GM23338 (cell line): ENCODE measurements at regions not wholly inside any gene's neighbourhood (a gene's known extent, or its start where the extent isn't known, plus 50 kb on each side); places are given as distances from the start of the nearest gene placed in this dataset.

Source experiments
- CTCF ChIP-seq, 2 experiments: fragments of 200-600 bp in 1 of 2; sonication (generic) in 1 of 2; conservative IDR thresholded peaks; 2 replicates each; pipeline versions ENCODE4 v1.5.1 to v1.6.1; 2016 to 2017; ENCODE audit warnings: antibody characterized with exemption in 2 of 2, low read depth in 2 of 2, mild to moderate bottlenecking in 2 of 2, moderate library complexity in 1 of 2
- JUNB ChIP-seq: IDR thresholded peaks from one replicate; pipeline ENCODE4 v1.6.1; 2016; ENCODE audit warnings: antibody characterized with exemption; ENCODE audit not compliant: unreplicated experiment
- REST ChIP-seq: IDR thresholded peaks from one replicate; pipeline ENCODE4 v1.6.1; 2018; ENCODE audit warnings: antibody characterized with exemption; ENCODE audit not compliant: unreplicated experiment
- ZNF331 ChIP-seq: fragments of 250-450 bp; sonication (Bioruptor Pico); IDR thresholded peaks from 2 replicates; pipeline ENCODE4 v1.5.0; 2020; ENCODE audit warnings: low read depth, mild to moderate bottlenecking, moderate library complexity

DNA sequence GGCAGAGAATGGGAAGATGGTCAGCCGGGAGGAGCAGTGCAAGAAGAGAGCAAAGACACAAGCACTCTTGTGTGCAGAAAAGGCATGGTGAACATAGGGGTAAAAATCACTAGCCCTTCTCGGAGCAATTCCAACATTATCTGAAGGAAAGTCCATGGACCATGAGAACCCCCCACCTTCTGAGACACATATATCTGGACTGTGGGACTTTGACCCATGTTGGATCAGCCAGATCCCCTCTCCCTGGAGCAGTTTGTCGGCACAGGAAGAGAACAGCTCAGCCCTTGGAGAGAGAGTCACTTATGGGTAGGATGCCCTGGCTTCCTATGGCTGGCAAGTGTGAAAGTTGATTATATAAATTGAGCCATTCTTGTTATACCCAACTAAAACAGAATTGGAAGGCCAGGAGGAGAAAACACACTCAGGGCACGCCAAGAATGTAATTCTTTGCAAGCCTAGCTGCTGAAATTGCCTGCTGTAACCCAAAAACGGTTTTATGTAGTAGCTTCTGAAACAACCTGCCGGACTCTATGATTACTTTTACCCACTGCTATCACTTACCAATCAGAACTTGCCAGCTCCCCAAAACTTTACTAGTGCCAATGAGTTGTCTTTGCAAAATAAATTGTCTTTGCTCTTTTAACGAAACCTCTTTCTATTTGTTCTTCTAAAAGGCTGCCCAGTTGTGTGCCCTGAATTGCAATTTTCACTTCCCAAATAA, 62.8 kb upstream of the ZNF599 start:
- TF ChIP-seq CTCF (conservative IDR thresholded peaks at IDR 0.05; ENCODE audit: low read depth in 2 of 2) (no peak), REST (no peak), ZNF331 (CRISPR knock-in tag) (no peak), JUNB (no peak)
